GM18868 (cell line): ENCODE measurements at regions not wholly inside any gene's neighbourhood (a gene's known extent, or its start where the extent isn't known, plus 50 kb on each side); places are given as distances from the start of the nearest gene placed in this dataset.
"Not testable (repeated sequence)": the region's sequence is repeated elsewhere in the genome, so short reads cannot be mapped to it uniquely, and the experiment has no call there.

Experiments used
- ATAC-seq: cut with Tn5 transposase; IDR thresholded peaks from one replicate; pipeline ENCODE4 v1.9.1; 2021; ENCODE audit warnings: mild to moderate bottlenecking, moderate library complexity; ENCODE audit not compliant: unreplicated experiment

DNA sequence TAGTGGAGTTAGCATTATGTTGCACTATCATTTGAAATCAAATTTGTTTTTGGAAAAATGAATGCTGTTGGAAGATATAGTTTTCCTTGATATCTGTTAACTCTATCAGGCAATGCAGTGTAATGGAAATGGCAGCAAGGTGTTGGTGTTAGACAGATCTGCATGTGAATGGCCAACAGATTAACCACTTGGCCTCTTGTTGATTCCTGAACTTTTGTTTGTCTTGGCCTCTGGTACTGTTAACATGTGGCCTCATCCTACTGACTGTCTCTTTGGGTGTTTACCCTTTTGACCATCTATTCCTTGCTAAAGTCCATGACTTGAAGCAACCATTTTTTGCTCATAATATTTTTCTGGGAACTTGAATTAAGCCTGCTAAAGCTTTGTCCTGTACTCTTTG is 110.2 kb upstream of the CDH2 start:
- ATAC-seq = no peak

DNA sequence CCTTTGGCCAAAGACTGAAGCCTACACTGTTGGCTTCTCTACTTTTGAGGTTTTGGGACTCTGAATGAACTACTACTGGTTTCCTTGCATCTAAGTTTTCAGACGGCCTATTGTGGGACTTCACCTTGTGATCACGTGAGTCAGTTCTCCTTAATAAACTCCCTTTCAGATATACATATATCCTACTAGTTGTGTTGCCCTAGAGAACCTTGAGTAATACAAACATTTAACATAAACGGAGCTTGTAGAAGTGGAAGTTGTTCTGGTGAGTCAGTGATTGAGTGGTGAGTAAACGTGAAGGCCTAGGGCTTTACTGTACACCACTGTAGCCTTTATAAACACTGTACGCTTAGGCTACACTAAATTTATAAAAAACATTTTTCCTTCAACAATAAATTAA is 107.2 kb upstream of the CDH2 start:
- ATAC-seq = no peak

DNA sequence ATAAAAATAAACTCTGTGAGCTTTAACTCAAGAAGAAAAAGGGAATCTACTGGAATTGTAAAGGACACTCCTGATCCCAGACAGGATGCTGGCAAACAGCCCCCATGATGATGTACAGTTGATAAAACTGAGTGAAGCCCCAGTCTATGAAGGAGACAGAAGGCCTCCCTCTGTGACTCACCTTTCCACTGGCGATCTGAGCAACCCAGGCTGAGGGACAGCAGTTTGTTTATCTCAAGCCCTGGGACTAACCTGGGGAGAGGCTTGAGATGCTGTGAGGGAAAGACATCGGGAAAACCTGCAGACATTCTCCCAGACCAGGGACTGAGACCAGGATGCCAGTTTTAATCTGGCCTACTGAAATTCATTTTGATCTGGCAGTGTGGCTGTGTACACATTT is 104.5 kb upstream of the CDH2 start:
- ATAC-seq = no peak

DNA sequence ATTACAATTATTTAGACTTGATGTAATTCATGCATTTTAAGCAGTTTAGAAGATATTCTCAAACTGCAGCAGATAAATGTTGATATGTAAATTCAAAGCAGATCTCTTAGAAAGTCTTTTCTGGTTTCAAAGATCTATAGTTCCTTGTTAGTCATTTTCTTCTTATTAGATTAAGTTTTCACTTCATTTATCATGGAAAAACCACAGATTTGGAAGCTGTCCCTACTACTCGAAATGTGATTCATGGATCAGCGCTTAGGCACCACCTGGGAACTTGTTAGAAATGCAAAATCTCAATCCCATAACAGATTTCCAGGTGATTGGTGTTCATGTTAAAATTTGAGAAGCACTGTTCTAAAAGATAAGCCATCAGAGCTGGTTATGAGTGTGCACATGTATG is 92.8 kb upstream of the CDH2 start:
- no peak for ATAC-seq

DNA sequence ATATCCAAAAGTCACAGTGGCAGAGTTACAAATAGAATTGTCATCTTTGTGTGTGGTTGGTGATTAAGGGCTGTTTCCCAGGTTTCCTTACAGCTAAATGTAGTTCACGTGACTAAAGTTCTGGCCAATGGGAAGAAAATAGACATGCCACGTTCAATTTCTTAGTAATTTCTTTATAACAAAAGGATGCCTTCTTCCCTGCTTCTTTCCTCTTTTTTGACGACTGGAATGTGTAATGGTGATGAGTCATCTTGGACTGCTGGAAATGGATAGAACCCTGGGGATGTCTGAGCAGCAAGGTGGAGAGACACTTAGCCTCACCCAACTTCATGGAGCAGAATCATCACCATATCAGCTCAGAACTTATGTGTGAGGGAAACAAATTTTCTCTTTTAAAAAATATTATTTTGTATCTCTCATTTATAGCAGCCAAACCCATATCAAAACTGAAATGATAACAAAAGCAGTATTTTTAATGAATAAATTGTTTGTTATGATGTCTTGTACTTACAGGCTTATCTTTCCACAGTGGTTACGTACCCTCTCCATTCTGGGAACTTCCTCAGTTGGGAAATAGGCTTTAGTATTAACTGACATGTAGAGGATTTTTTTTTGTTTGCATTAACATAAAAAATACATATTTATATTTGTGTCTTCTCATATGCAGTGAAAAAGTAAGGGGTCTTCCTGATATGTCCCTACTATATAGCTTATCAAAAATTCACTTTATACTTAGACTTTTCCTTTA is 91.1 kb upstream of the CDH2 start:
- no peak for ATAC-seq

DNA sequence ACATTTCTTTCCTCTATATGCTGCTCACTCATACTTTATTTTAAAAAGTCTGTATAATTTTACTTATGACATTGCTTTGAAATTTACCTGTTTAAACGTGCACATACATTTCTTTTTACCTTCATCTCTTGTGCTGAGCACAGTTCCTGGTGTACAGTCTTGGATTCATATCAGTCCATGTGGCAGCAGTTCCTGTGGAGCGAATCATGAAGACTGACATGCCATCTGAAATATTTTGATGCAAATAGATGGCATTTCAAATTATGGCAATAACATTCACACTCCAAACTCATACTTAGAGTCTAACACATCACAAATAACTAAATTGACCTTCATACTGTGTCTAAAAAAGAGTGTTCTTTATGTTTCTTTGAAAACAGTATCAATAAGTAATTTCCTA is 90.3 kb upstream of the CDH2 start:
- no peak for ATAC-seq

DNA sequence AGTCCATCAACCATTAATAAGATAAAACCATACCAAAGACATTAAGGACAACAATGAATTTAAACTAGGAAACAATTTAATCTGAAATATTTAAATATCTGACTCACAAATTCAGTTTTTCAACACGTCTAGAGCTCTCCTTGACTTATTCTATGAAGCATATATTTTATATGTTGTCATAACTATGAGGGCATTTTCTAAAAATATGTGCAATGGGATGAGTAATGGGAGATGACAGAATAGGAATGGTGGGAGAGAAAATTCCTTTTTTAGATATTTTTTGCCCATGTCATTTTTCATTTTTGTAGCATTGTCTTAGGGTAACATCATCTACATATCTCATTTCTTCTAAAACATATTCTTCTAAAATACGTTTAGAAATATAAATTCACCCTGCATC is 79.2 kb upstream of the CDH2 start:
- no peak for ATAC-seq

DNA sequence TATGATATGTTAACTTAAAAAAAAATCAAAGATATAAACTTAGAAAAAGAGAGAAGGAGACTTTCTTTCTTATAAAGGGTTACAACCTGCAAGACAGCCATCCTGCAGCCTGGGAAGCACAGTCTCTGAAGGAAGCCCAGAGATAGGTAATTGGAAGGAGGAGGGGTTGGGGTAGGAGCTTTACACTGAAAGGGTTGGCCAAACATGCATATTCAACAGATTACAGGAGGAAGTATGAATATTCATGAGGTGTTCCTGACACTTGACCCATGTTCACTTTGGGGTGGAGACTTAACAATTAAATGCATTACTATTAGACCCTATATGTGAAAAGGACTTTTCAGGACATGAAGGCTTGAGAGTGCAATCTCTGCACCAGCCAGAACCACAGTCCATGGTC is 71.7 kb upstream of the CDH2 start:
- no peak for ATAC-seq

DNA sequence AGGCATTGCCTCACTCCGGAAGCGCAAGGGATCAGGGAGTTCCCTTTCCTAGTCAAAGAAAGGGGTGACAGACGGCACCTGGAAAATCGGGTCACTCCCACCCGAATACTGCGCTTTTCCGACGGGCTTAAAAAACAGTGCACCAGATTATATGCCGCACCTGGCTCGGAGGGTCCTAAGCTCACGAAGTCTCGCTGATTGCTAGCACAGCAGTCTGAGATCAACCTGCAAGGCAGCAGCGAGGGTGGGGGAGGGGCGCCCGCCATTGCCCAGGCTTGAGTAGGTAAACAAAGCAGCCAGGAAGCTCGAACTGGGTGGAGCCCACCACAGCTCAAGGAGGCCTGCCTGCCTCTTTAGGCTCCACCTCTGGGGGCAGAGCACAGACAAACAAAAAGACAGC is 63.7 kb upstream of the CDH2 start:
- ATAC-seq = not testable (repeated sequence)

DNA sequence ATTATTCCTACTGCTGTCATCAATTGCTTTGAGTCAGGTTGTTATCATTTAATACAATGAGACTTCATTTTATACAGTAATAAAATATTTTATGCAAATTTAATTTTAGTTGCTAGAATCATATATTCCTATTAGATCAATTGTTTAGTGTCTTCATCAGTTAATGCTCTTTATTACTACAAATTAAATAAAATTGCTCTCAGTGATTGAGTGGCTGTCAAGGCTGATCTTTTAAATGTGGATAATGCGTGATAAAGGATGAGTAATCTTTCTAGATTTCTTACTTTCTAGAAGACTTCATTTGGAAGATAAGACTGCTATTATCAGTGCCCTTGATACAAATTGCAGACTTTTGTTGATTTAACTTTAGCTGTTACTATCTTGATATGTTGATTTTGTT is 59.6 kb upstream of the CDH2 start:
- no peak for ATAC-seq
